ENCODE measurements at regions not wholly inside any gene's neighbourhood (a gene's known extent, or its start where the extent isn't known, plus 50 kb on each side); places are given as distances from the start of the nearest gene placed in this dataset.
A peak's percentile ranks its signal among the peaks of the same experiment; 100 is the strongest.

- Histone ChIP-seq H3K4me1 (no peaks in the 10 kb centered on the region), H3K4me3 (no peak overlapping the region), H3K9me3 (no peaks in the 10 kb centered on the region), H3K27me3 (no peaks in the 10 kb centered on the region), H3K36me3 (no peaks in the 10 kb centered on the region), H3K27ac (no peak overlapping the region)
- TF ChIP-seq CTCF (IDR thresholded peaks at IDR 0.05): no peak
- DNase-seq (ENCODE audit: low spot score): no peak
Observed at GRCh38 chr6:166737261-166737660, 110.2 kb upstream of the RPS6KA2 start.

DNA sequence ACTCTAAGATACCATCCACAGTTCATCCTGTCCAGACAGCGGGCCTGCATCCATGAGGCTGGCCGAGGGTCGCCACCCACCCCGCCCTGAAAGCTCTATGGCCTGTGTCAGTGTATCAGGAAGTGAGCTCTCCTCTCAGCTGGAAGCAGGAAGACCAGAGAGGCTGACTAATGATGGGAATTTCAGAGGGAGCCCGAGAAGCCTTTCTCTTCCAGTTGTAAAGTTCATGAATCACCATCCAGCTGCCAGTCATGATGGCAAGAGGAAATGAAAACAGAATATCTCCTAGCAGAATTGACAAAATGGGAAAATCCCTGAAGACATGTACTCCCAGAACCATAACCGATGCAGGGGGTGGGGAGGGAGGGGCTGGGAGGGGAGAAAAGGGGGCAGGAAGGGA, 109.6 kb upstream of the RPS6KA2 start:
- Histone ChIP-seq H3K4me1 (no peaks in the 10 kb centered on the region), H3K9me3 (no peaks in the 10 kb centered on the region), H3K27me3 (no peaks in the 10 kb centered on the region), H3K36me3 (no peaks in the 10 kb centered on the region), H3K4me3 (no peak overlapping the region), H3K27ac (no peak overlapping the region)
- no peak for DNase-seq (ENCODE audit: low spot score)
- no peak for TF ChIP-seq CTCF (IDR thresholded peaks at IDR 0.05)

- Histone ChIP-seq H3K27me3 (no peaks in the 10 kb centered on the region), H3K27ac (no peak overlapping the region), H3K36me3 (no peaks in the 10 kb centered on the region), H3K4me1 (no peaks in the 10 kb centered on the region), H3K9me3 (no peaks in the 10 kb centered on the region), H3K4me3 (no peak overlapping the region)
- no peak for TF ChIP-seq CTCF (IDR thresholded peaks at IDR 0.05)
- no peak for DNase-seq (ENCODE audit: low spot score)
Observed at GRCh38 chr6:166733900-166734299, 106.8 kb upstream of the RPS6KA2 start.

DNA sequence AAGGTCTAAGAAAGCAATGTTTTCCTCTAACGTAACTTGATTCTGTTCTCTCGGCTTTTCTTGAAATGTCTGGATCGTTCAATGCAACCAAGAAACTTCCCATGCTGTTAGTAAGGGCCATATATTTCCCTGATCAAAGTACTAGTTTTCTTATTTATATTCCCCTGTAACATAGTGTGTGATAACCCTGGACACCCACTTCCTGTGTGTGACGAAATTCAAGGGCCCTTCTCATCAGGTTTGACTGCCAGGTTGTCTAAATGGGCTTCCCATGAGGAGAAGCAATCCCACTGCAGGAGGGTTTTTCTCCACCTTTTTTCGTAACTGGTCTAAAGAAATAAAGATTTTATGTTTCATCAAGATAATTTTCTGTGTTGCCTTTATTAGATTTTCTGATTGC, 102.6 kb upstream of the RPS6KA2 start:
- no peak for TF ChIP-seq CTCF (IDR thresholded peaks at IDR 0.05)
- Histone ChIP-seq H3K27ac (no peak overlapping the region), H3K9me3 (no peaks in the 10 kb centered on the region), H3K27me3 (no peaks in the 10 kb centered on the region), H3K4me1 (no peaks in the 10 kb centered on the region), H3K36me3 (no peaks in the 10 kb centered on the region), H3K4me3 (no peak overlapping the region)
- no peak for DNase-seq (ENCODE audit: low spot score)

DNA sequence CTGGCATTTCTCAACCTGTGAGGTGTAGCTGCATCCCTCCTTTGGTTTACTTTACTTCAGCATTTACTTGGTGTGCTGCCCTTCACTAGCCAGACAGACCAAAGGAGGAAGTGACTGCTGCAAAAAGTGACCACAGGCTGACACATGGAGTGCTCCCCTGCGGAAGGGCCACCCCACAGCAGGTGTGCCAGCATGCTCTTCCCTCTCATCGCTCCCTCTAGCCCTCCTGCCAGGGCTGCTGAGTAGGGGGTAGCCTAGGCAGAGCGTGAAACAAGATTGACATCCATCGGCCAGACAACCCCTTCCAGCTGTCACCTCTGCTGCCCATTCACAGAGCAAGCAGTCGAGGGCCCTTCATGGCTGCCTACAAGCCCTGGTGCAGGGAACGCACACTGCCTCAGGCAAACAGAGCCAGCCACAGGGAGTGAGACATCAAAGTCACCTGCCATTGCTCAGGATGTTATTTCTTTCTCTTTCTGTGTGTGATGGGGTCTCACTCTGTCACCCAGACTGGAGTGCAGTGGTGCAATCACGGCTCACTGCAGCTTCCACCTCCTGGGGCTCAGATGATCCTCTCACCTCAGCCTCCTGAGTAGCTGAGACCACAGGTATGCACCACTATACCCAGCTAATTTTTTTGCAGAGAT, 102.0 kb upstream of the RPS6KA2 start:
- no peaks in the 10 kb centered on the region for H3K27me3 ChIP-seq
- no peaks in the 10 kb centered on the region for H3K36me3 ChIP-seq
- peak; percentile 30 for DNase-seq (ENCODE audit: low spot score)
- no peaks in the 10 kb centered on the region for H3K9me3 ChIP-seq
- TF ChIP-seq CTCF (IDR thresholded peaks at IDR 0.05): no peak
- no peak overlapping the region for H3K4me3 ChIP-seq
- H3K4me1 ChIP-seq: no peaks in the 10 kb centered on the region
- H3K27ac ChIP-seq: no peak overlapping the region

DNA sequence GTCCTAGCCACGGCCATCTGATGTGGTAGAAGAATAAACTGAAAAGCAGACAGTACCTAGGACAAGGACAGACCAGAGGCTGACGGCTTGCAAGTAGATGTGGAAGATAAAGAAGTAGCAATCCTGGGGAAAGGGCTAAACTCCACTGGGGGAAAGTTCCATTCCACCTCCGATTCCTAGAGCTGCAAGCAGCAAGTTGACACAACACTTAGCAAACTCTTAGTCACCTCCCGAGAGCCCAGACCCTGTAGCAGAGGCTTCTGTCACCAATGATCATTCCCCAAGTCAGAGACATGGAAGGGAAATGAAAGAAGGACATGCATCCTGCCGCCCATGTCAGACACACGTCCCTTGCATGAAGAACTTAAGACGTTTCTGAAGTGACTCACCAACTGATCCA, 99.2 kb upstream of the RPS6KA2 start:
- TF ChIP-seq CTCF (IDR thresholded peaks at IDR 0.05): no peak
- Histone ChIP-seq H3K4me3 (no peak overlapping the region), H3K9me3 (no peaks in the 10 kb centered on the region), H3K36me3 (no peaks in the 10 kb centered on the region), H3K27ac (no peak overlapping the region), H3K4me1 (no peaks in the 10 kb centered on the region), H3K27me3 (no peaks in the 10 kb centered on the region)
- DNase-seq (ENCODE audit: low spot score): peak; percentile 16

All from right atrium auricular region (tissue), 2 donors.